ENCODE measurements at regions not wholly inside any gene's neighbourhood (a gene's known extent, or its start where the extent isn't known, plus 50 kb on each side); places are given as distances from the start of the nearest gene placed in this dataset.

GRCh38 chr22:47657224-47657623 is 894.8 kb downstream of the TBC1D22A start:
- Mint-ChIP-seq H3K27ac (no peak overlapping the region), H3K36me3 (ENCODE audit: low read depth) (no peaks in the 10 kb centered on the region; the same call in 1 of the 3 replicates), H3K9me3 (peaks cover 13% of the 10 kb centered on the region), H3K4me3 (no peak overlapping the region), H3K4me1 (peaks cover 6% of the 10 kb centered on the region), H3K27me3 (ENCODE audit: insufficient read depth, low read depth, poor library complexity) (peaks cover 5% of the 10 kb centered on the region)
- Histone ChIP-seq H2AFZ (no peak overlapping the region), H3K4me3 (no peak overlapping the region), H4K20me1 (replicated peaks; ENCODE audit: insufficient read depth) (no peaks in the 10 kb centered on the region), H3K4me2 (no peak overlapping the region), H3F3A (replicated peaks; ENCODE audit: low read depth) (no peaks in the 10 kb centered on the region), H3K4me1 (ENCODE audit: insufficient read depth) (no peaks in the 10 kb centered on the region), H3K27ac (ENCODE audit: low read depth) (no peak overlapping the region), H3K79me2 (replicated peaks; ENCODE audit: insufficient read depth) (no peaks in the 10 kb centered on the region), H3K27me3 (ENCODE audit: insufficient read depth) (no peaks in the 10 kb centered on the region), H3K9me2 (ENCODE audit: insufficient read depth) (no peaks in the 10 kb centered on the region), H3K36me3 (ENCODE audit: insufficient read depth) (peaks cover 9% of the 10 kb centered on the region; the same call in 1 of the 2 replicates)
- ATAC-seq (no peak), DNase-seq (ENCODE audit: low spot score) (no peak)
- no peak for TF ChIP-seq ZNF114 (CRISPR knock-in tag; IDR thresholded peaks at IDR 0.05)
- TF ChIP-seq EZH2phosphoT487 (IDR thresholded peaks at IDR 0.05; ENCODE audit: unreplicated experiment), result no peak
- no peak for TF ChIP-seq POLR2AphosphoS5 (IDR thresholded peaks at IDR 0.05; ENCODE audit: low read depth)
- no peak for TF ChIP-seq REST (IDR thresholded peaks at IDR 0.05; ENCODE audit: unreplicated experiment)
- TF ChIP-seq STAT1 (IDR thresholded peaks at IDR 0.05; ENCODE audit: unreplicated experiment), result no peak
- no peak for TF ChIP-seq EZH2 (IDR thresholded peaks at IDR 0.05; ENCODE audit: low read depth, unreplicated experiment)
- no peak for TF ChIP-seq CREB1 (CRISPR knock-in tag; IDR thresholded peaks at IDR 0.05; ENCODE audit: low read depth)
- TF ChIP-seq CTCF (conservative IDR thresholded peaks at IDR 0.05; ENCODE audit: low read depth in 2 of 2), result no peak
- no peak for TF ChIP-seq ZNF462 (CRISPR knock-in tag; IDR thresholded peaks at IDR 0.05)
- no peak for TF ChIP-seq JUNB (IDR thresholded peaks at IDR 0.05; ENCODE audit: unreplicated experiment)
- no peak for TF ChIP-seq ETS1 (IDR thresholded peaks at IDR 0.05)

All from GM23338 (cell line).